GM03348 (cell line): ENCODE measurements at regions not wholly inside any gene's neighbourhood (a gene's known extent, or its start where the extent isn't known, plus 50 kb on each side); places are given as distances from the start of the nearest gene placed in this dataset.

Source experiments
- DNase-seq: peaks from one replicate; pipeline ENCODE4 v3.0.0; 2012; ENCODE audit warnings: low spot score

DNA sequence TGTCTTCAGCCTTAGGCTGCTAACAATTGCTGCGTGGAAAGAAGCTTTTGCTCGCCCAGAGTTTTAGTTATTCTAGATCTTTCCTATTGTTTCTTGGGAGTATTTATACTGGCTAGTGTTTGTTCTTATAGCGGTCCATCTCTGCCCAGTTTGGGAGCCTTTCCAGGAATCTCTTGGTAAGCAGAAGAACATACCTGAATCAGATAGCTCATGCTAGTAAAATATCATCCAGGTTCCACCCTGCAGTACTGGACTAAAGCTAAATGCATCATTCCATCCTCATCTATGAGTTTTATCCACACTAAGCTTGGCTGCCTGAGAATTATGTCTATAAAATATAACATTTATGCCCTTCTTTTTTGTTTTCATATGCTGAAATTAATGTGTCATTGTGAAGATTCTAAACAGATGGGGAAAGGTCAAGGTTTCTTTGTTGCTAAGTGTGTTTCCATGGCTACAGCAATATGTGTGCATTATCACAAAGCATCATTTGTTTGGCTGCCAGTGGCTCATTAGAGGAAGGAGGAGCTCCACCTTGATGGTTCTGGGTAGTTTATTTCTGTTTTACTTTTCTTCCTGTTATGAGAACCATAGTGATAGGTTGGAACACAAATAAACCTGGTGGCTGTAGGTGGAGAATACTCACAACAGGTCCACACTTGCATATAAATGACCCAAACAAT is 182.8 kb downstream of the PIK3C3 start:
- no peak for DNase-seq

DNA sequence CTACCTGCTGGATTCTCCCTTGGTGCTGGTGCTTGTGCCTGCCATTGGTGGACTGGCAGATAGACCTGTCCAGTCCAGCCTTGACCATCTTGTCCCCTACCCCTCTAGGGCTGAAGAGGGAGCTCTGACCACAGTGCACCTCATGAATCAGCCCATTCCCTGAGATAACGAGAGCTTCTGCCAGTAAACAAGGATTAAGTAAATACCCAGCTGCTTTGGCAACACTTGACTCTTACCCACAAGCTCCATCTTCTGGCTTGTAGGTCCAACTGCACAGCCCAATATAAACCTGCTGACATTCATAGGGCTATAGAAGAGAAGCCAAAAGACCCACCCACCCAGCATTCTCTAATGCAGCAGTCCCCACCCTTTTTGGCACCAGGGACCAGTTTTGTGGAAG is 186.4 kb downstream of the PIK3C3 start:
- DNase-seq: no peak

DNA sequence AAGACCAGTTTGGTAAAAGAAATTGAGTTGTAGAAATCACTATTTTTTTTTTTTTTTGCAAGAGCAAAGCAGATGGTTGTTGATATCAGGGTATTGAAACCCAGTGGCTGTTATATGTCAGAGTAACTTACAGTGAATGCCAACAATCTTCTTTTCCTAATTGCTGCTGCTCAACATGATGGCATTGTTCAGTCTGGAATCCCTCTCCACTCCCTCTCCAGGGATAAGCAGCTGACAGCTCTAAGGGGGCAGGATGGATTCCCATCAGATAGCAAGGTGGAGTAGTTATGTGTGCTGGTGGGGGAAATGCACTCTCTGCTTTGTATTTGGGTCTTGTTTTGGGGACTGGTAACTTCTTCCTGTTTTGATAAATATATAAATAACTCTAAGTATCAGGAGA is 200.0 kb downstream of the PIK3C3 start:
- no peak for DNase-seq

DNA sequence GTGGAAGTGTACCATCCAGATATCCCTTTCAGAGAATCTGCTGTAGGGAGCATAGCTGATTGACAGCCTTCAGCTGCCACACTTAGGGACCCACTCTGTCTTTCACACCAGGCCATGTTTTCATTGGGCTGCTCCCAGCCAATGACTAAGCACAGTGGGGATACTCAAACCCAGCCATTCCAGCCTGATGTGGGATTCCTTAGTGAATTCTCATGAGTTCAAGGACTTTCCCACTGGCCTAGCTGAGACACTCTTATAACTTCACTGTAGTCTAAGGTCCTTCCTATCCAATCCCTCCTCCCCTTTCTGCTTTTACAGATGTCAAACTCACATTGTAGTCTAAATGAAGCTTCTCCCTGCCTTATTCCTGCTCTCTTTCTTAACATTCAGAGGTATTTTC is 201.2 kb downstream of the PIK3C3 start:
- no peak for DNase-seq

DNA sequence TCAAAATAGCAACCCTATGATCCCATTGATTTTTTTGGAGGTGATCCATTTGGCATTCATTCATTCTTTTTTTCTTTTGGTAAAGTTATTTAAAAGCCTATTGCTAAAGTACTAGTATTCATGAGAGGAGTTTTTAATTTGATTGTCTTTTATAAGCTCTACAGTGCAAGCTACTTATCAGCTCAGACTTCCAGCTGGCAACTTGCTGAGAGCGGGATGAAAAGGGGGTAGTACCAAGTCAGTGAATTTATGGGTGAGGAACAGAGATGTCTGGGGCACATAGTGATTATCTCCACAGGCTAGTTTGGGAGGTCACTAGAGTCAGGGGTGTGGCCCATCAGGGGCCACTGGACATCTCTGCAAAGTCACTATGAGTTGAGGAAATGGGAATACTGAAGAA is 202.4 kb downstream of the PIK3C3 start:
- no peak for DNase-seq

DNA sequence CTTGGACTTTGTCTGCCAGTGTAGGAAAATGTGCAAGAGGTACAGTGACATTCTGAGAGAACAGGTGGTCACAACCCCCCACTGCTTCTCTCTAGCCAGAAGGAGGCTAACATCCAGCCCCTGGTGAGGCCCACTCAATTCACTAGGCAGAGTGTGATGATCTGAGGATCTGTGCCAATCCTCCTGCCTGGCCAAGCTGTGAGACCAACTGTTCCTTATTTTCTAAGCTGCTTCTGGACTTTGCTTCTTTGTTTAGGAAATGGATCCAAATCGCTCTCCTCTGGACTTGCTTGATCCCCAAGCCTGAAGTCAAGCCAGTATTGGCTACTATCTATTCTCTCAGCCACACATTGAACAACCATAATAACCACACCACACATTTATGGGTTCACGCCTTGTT is 202.8 kb downstream of the PIK3C3 start:
- DNase-seq: no peak

DNA sequence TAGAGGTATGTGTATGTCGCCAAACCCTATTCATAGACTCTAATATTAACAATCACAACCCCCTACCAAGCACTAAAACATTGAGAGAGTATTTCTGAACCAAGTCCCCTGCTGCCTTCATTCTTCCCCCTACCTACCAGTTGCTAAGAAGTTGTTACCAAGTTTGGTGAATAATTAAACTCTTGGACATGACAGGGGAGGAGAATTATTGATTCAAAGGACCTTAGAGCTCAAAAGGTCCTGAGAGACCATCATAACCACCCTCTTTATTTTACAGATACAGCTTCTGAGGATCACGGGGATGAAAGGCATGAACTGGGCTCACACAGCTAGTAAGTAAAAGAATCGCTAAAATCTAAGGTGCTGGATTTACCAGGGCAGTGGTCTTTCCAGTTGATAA is 204.1 kb downstream of the PIK3C3 start:
- no peak for DNase-seq

DNA sequence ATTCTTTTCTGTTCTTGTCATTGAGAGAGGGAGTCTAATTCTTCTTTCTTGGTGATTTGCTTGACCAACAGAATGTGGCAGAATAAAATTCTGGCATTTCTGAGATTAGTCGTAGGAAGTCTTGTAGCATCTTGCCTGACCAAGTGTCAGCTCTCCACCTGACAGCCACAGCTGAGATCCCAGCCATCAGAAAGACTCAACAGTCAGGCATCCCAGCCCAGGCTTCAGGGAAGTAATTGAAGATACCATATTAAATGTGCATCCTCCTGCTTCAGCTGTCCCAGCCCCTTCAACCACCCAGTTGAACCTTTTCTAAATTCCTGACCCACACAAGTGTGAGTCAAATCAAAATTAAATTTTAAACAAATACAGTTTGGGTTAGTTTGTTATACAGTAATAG is 208.3 kb downstream of the PIK3C3 start:
- no peak for DNase-seq

DNA sequence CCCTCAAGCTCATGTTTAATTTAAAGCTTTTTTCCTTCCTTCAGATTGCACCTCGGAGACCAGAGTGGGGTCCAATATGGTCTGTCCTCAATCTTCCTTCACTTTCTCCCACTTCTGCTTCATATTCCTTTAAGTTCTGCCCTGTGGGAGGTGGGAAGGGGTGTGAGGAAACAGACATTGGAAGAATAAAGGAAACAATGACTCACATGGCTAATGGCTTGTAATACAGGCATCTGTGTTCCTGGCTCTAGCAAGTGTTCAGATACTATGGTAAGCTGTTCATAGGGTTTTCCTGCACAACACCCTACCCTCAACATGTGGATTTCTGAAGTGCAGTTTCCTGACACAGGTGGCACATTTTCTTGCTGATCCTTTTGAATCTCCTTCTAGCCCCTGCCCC is 209.5 kb downstream of the PIK3C3 start:
- no peak for DNase-seq

DNA sequence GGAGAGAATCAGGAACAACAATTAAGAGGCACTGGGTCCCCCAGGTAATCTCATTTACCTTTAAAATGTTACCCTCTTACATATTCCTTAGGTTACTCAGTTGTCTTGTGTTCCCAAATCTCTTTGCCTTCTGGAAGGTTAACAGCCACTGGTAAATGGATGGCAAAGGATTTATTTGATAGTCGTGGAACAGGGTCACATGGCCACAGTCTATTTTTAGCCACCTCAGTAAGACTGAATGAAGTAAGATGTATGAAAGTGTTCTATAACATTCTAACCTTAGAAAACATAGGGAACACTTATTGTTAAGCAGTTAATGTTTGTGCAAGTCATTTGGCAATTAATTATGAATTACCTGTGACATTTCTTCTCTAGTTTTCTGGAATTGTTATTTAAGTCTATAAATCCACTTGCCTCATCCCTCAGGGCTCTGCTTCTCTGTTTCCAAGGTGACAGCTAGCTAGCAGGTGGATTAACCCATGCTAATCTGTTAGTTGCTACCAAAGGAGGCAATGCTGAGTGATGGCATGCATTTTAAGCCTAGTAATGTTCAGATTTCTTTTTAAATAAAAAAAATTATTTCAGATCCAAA is 211.0 kb downstream of the PIK3C3 start:
- no peak for DNase-seq

DNA sequence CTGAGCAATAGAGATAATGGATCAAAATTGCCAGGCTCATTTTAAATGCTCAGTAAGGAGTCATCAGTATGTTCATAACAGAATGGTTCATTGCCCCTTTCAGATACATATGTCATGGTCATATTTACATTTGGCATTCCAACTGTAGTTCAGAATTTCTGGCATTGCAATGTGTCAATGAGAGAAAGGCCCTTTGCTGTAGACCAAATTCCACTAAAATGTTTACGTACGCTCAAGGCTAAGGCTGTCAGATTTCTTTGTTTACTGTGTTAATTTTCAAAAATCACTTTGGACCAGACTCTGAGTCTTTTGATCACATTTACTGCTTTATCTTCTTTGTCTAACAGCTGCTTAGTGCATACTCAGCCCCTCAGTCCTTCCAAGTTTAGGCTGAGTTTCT is 213.5 kb downstream of the PIK3C3 start:
- no peak for DNase-seq

DNA sequence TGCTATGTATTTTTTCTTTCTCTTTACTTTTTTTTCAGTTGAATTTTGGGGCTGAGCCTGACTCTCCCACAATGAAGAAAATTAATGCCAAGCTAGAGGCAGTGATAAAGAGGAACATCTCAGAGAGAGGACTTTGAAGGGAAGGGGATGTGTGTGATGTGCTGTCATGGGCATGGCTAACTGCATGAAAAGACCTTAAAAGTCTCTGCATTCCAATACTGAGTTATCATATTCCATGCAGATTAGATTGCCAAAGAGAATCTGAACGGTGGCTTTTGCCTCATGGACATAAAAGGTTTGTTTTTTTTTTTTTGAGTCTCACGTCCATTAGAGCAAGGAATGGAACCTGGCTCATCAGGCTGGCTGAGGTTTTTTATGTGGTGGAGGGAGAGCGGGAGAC is 213.9 kb downstream of the PIK3C3 start:
- DNase-seq: no peak

DNA sequence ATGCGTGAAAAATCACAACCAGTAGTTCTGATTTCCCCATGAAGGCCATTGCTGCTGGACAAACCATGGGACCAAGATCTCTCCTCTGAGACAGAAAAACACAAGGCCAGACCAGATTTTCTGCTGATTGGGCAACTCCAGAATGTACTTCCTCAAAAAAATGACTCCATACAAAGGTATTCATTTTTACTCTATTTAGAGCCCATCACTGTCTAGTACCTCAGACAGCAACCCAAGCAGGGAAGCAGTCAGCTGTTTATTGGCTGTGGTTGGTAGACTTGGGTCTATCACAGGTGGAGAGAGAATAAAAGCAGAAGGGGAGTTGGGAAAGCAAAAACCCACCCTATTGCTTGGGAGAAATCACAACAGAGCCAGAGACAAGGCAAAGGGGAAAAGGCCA is 219.9 kb downstream of the PIK3C3 start:
- DNase-seq: no peak

DNA sequence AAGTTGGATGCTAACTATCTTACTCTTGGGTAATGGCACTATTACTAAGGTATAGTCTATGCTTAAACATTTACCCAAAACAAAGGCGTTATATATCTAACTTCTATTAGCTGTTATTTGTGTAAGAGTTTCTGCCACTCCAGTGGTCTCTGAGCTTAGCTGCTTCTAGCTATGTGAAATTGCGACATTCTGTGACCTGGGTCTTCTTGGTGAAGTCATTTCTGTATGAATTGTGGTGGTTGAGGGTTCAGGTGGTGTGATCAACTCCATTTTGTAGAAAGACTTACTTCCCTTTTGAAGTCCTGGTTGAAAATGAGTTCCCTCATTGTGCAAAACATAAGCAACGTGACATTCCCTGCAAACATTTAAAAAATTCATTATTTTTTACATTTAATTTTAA is 221.6 kb downstream of the PIK3C3 start:
- DNase-seq: no peak

DNA sequence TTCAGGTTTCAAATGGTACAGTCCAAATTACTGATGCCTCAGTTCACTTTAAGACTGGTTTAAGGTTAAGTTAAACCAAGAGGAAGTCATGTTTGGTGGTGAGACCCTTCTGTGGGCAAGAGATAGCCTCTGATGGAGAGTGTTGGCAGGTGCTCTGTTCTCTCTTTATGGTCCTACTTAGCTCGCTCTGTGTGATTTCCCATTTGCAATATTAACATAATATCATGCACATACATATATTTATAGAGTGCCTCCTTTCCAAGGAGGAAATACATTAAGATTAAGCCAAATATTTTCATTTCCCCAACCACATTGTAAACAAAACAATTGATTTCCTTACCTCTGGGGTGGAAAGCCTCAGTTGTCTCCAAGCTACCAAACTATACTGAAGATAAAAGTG is 222.4 kb downstream of the PIK3C3 start:
- DNase-seq: no peak

DNA sequence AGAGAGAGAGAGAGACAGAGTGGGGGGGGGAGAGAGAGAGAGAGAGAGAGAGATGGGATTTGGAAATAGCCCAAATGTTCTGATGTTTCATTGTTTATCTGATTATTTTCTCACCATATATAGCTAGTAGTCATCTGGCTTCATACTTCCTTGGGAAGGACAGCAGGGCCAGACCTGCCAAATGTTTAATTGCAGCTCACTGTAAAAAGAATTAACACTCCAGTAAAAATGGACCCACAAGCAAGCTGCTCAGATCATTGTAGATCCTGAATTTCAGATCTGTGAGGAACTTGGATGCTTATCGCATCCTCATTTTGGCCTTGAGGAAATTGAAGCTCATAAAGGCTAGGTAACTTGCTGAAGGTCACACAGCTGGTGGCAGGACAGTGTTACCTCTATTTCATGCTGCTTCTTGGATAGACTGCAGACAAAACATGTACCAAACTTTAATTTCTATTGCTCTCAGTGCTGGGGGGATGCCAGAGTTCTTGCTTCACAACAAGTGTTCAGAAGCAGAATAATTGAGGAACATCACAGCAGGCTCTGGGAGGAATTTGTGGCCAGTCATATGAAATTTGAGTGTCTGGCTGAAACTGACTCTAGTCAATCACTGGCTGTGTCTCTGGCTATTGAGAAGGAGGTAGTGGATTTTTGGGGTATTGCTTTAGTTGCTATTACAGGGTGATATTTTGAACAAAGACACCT is 223.5 kb downstream of the PIK3C3 start:
- no peak for DNase-seq

DNA sequence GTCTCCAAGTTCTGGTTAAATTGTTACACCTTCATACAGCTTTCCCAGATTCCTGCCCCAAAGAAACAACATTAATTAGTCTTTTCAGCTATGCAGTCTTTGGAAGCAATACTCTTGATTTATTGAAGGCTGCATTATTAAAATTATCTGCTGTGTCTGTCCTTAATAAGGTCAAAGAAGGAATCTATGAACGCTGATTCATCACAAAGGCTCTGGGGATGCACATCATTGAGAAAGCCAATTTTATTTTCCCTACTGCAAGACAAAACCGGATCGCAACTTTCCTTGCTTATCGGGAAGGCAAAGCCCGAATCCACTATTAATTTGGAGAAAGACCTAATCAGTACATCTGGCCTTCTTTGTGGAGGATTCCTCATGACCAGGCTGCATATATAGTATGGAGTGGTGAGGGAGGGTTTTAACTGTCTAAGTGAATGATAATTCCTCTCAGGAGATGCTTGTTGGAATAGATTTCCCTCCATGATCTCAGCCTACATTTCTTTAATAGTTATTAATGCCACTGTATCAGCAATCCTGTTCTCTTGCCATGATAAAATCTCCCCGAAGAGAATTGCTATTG is 224.6 kb downstream of the PIK3C3 start:
- no peak for DNase-seq

DNA sequence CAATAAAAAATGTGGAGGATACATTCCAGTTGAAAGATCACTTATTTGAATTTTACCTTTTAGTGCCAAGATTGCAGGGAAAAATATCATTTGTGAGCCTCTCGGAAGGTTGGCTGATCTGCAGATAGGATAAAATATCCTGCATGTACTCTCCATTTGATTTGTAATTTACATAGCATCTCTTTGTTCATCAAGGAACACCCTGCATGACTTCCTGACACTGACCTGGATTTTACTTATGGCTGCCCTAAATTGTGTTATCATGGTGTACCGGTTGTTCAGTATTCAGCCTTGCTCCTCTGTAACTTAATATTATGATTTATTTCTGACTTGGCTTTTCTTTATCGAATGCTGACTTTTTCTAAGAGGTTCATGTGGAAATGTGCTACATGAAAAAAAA is 226.4 kb downstream of the PIK3C3 start:
- DNase-seq: no peak

DNA sequence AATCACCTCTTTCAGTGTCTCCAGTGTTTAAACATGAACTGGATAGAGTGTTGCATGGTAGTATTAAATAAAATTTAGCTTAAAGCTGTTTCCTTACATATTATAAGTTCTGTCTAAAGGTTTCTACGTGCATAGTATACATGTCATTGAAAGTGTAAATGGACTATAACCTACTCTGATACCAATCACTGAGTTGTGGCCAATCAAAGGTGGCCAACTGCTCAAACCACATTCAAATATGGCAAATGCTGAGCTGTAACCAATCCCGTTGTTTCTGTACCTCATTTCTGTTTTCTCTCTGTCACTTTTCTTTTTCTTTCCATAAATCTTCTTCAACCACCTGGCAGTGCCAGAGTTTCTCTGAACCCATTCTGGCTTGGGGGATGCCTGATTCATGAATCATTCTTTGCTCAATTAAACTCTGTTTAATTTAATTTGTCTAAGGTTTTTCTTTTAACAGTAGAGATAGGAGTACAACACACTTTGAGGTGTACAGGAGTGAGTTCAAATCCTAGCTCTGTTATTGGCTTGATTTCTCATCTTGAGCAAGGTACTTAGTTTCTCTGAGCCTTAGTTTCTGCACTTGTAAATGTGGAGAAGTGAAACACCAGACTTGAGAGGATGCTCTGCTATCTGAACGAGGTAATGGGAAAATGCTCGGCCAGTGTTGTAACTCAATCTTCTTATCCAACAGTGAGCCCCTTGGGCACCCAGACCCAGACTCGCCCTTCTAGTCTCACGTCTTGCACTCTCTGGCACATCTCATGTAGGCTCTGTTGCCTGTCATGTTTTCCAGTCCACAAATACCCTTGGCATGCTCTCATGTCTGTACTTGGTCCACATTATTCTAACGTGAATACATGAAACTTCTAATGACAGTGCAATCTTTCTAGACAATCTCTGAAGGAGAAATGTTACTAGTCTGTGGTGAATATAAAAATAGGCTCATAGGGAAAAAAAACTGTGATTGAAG is 228.0 kb downstream of the PIK3C3 start:
- no peak for DNase-seq

DNA sequence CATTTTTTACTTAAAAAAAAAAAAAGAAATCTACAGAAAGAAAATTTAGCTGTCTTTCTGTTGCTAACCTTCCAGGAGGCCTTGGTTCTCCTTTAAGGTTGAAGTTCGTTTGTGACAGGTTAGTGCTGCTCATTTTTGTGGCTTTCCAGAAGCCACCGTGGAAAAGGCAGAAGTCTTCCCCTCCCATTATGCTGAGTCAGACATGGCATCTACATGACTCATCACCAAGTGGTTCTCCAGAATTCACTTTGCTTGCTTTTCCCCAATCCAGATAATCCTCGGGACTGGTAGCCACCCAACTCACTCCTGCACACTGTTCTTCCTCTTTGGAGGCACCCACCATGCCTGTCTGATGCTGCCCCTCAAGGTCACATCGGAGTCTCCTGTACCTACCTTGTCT is 228.7 kb downstream of the PIK3C3 start:
- DNase-seq: peak; percentile 84

DNA sequence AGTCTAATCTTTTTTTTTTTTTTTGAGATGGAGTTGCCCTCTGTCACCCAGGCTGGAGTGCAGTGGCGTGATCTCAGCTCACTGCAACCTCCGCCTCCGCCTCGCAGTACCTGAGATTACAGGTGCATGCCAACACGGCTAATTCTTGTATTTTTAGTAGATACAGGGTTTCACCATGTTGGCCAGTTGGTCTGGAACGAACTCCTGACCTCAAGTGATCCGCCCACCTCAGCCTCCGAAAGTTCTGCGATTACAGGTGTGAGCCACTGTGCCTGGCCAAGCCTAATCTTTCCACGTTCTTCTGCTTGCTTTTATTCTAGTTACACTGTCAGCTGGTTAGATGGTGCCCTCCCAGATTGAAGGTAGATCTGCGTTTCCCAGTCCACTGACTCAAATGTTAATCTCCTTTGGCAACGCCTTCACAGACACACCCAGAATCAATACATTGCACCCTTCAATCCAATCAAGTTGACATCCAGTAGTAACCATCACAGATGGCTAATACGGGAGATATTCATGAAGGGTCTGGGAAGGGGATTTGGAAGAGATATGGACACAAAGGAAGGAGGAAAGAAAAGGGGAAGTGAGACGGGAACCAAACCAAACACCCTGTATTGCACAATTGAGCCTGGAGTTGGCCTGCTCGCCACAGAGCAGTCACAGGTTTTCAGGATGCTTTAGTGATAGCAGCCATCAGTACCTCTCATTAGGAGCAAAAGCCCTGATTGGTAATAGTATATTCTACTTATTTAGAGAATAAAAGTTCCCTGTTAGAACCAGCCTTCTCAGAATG is 229.8 kb downstream of the PIK3C3 start:
- no peak for DNase-seq
